Neural cell (in vitro differentiated cells): ENCODE measurements at regions not wholly inside any gene's neighbourhood (a gene's known extent, or its start where the extent isn't known, plus 50 kb on each side); places are given as distances from the start of the nearest gene placed in this dataset.

Experiments used
- CTCF ChIP-seq: fragments of 450-650 bp; IDR thresholded peaks from 2 replicates; pipeline ENCODE4 v1.5.1; 2014; ENCODE audit warnings: antibody characterized with exemption, mild to moderate bottlenecking, moderate library complexity; ENCODE audit not compliant: poor library complexity, severe bottlenecking
- EZH2 ChIP-seq: fragments of 200-600, 300-800 bp; shearing (Covaris generic), sonication (generic); IDR thresholded peaks from 2 replicates; pipeline ENCODE4 v1.6.1; 2014; ENCODE audit warnings: antibody characterized with exemption, low read length, borderline replicate concordance, mild to moderate bottlenecking; ENCODE audit not compliant: insufficient read depth, poor library complexity, severe bottlenecking
- POLR2AphosphoS5 ChIP-seq: IDR thresholded peaks from 2 replicates; pipeline ENCODE4 v1.6.1; 2012
- RAD21 ChIP-seq: fragments of 450-650 bp; conservative IDR thresholded peaks from 2 replicates; pipeline ENCODE4 v1.6.1; 2014; ENCODE audit warnings: antibody characterized with exemption, mild to moderate bottlenecking, moderate library complexity
- SMC3 ChIP-seq: fragments of 450-650 bp; conservative IDR thresholded peaks from 2 replicates; pipeline ENCODE4 v1.6.1; 2014; ENCODE audit warnings: antibody characterized with exemption, mild to moderate bottlenecking, moderate library complexity; ENCODE audit not compliant: poor library complexity

GRCh38 chr20:40186826-40187225, 502.2 kb downstream of the MAFB start:
- TF ChIP-seq POLR2AphosphoS5, result no peak
- no peak for TF ChIP-seq SMC3
- no peak for TF ChIP-seq CTCF
- TF ChIP-seq RAD21, result no peak
- no peak for TF ChIP-seq EZH2
